Neuron (in vitro differentiated cells): ENCODE measurements at regions not wholly inside any gene's neighbourhood (a gene's known extent, or its start where the extent isn't known, plus 50 kb on each side); places are given as distances from the start of the nearest gene placed in this dataset.

Experiments
- H2AFZ ChIP-seq: one replicate; pipeline ENCODE4 v1.6.1; 2013; ENCODE audit warnings: low read depth, mild to moderate bottlenecking, inconsistent platforms, low read length, moderate library complexity
- H3K27me3 ChIP-seq: one replicate; pipeline ENCODE4 v1.6.1; 2013; ENCODE audit warnings: low read length; ENCODE audit not compliant: insufficient read depth
- H3K36me3 ChIP-seq: one replicate; pipeline ENCODE4 v1.6.1; 2013; ENCODE audit warnings: low read length; ENCODE audit not compliant: insufficient read depth
- H3K4me1 ChIP-seq: one replicate; pipeline ENCODE4 v1.6.1; 2013; ENCODE audit warnings: low read length; ENCODE audit not compliant: insufficient read depth
- H3K4me3 ChIP-seq: 2 replicates; pipeline ENCODE4 v1.5.1; 2013; ENCODE audit warnings: mild to moderate bottlenecking, low read length, moderate library complexity
- H3K9me3 ChIP-seq: one replicate; pipeline ENCODE4 v1.6.1; 2013; ENCODE audit warnings: low read length

GRCh38 chr2:66802877-66803276 is 368.0 kb downstream of the MEIS1 start:
- no peaks in the 10 kb centered on the region for H3K9me3 ChIP-seq
- no peak overlapping the region for H2AFZ ChIP-seq
- H3K4me3 ChIP-seq, result no peak overlapping the region
- H3K36me3 ChIP-seq, result no peaks in the 10 kb centered on the region
- no peaks in the 10 kb centered on the region for H3K27me3 ChIP-seq
- H3K4me1 ChIP-seq, result peaks cover 8% of the 10 kb centered on the region

GRCh38 chr2:66803726-66804125 is 368.8 kb downstream of the MEIS1 start:
- no peaks in the 10 kb centered on the region for H3K9me3 ChIP-seq
- H2AFZ ChIP-seq, result no peak overlapping the region
- H3K36me3 ChIP-seq, result no peaks in the 10 kb centered on the region
- peaks cover 8% of the 10 kb centered on the region for H3K4me1 ChIP-seq
- H3K27me3 ChIP-seq, result no peaks in the 10 kb centered on the region
- H3K4me3 ChIP-seq, result no peak overlapping the region

DNA sequence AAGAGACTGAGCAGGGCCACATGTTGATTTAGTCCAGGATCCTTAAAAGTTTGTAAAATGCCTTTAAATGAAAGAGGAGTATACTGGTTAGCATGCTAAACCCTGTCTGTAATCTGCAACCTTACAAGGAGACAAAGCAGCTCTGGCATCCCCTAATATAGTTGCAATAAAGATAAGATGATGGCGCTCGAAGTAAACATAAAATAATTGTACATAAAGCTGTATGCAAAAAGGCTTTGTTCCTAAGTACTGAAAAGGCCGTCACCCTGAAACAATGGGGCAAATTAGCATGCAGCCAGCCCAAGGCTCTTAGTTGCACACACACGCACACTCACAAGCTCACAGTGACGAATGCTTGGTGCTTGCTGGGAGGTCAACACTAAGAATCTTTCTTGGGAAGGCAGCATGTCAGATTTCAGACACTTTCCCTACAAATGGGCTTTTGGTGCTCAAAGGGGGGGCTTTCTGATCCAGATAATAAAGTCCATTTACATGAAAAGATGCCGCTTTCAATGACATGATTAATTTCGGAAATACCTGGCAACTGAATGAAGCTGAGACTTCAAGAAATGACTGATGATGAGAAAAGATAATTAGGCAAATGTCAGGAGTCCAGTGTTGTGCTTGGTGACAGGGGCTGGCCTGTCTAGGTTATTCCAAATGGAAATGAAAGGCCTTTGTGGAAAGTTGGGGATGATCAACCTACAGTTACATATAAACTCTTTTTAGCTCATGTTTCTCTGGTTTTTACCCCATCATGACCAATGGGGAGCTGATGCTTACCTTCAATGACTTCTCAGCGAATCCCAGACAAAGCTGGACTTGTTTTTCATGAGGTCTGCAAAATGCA is 370.3 kb downstream of the MEIS1 start:
- Histone ChIP-seq H2AFZ (no peak overlapping the region), H3K27me3 (no peaks in the 10 kb centered on the region), H3K4me3 (no peak overlapping the region), H3K9me3 (no peaks in the 10 kb centered on the region), H3K36me3 (no peaks in the 10 kb centered on the region), H3K4me1 (peaks cover 8% of the 10 kb centered on the region)

DNA sequence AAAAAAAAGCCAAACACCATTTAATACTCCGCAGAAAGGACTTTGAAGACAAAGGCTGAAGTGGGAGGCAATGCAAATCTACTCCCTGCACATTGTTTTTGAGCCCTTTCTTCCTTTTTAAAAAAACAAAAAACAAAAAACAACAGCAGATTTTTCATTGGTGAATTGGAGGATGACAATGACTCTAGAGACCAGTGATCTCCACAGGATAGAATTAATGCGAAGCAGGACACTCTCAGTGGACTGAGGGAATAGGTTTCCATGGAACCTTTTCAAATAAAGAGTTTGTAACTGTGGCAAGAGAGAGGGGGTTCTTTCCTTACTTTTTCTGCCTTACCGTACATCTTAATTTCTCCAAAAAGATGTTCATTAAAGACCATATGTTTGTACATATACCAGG is 371.0 kb downstream of the MEIS1 start:
- Histone ChIP-seq H3K27me3 (no peaks in the 10 kb centered on the region), H3K4me3 (no peak overlapping the region), H2AFZ (no peak overlapping the region), H3K9me3 (no peaks in the 10 kb centered on the region), H3K36me3 (no peaks in the 10 kb centered on the region), H3K4me1 (peaks cover 8% of the 10 kb centered on the region)

DNA sequence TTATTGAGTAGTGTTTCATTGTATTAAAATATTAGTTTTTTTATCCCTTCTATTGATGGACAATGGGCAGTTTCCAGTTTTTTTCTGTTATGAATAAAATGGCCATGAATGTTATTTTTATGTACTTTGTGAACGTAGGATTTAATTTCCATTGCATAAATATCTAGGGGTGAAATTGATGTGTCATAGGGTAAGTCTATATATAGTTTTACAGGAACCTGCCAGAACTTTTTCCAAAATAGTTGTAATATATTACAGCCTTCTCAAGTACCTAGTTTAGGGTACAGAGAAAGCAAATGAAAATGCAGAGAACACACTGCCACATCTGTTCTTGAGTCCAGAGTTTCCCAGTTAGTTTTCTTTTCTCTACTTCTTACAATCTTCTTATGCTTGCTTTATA is 378.6 kb downstream of the MEIS1 start:
- H3K4me3 ChIP-seq, result no peak overlapping the region
- H3K9me3 ChIP-seq, result no peaks in the 10 kb centered on the region
- no peak overlapping the region for H2AFZ ChIP-seq
- H3K36me3 ChIP-seq, result no peaks in the 10 kb centered on the region
- peaks cover 2% of the 10 kb centered on the region for H3K27me3 ChIP-seq
- no peaks in the 10 kb centered on the region for H3K4me1 ChIP-seq

DNA sequence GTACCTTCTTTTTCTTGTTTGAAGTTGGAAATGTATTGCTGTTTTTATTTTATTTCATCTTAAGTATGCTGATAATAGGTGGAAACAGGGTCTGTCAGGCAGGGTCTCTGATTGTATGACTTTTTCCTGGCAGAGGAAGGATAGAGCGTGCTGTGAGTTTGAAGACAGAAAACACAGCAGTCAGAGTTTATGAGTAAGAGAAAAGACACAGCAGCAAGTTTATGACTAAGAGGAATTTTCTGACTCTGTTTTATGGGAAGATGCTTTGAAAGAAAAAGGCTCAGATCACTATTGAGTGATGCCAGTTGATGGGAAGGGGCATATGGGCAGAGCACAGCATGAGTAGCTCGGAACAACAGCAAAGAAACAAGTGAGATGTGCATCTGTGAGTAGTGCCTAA is 379.1 kb downstream of the MEIS1 start:
- Histone ChIP-seq H3K4me1 (no peaks in the 10 kb centered on the region), H3K27me3 (peaks cover 2% of the 10 kb centered on the region), H3K36me3 (no peaks in the 10 kb centered on the region), H3K9me3 (no peaks in the 10 kb centered on the region), H3K4me3 (no peak overlapping the region), H2AFZ (no peak overlapping the region)

GRCh38 chr2:66814916-66815315 is 380.0 kb downstream of the MEIS1 start:
- no peak overlapping the region for H2AFZ ChIP-seq
- no peak overlapping the region for H3K4me3 ChIP-seq
- peaks cover 2% of the 10 kb centered on the region for H3K27me3 ChIP-seq
- H3K36me3 ChIP-seq, result no peaks in the 10 kb centered on the region
- H3K4me1 ChIP-seq, result no peaks in the 10 kb centered on the region
- no peaks in the 10 kb centered on the region for H3K9me3 ChIP-seq

GRCh38 chr2:66815886-66816285 is 381.0 kb downstream of the MEIS1 start:
- Histone ChIP-seq H3K36me3 (no peaks in the 10 kb centered on the region), H3K9me3 (no peaks in the 10 kb centered on the region), H2AFZ (no peak overlapping the region), H3K27me3 (peaks cover 2% of the 10 kb centered on the region), H3K4me3 (no peak overlapping the region), H3K4me1 (no peaks in the 10 kb centered on the region)

- H3K36me3 ChIP-seq, result no peaks in the 10 kb centered on the region
- H3K27me3 ChIP-seq, result no peaks in the 10 kb centered on the region
- no peak overlapping the region for H2AFZ ChIP-seq
- no peak overlapping the region for H3K4me3 ChIP-seq
- no peaks in the 10 kb centered on the region for H3K9me3 ChIP-seq
- H3K4me1 ChIP-seq, result no peaks in the 10 kb centered on the region
Measured at GRCh38 chr2:66821168-66821567, 386.2 kb downstream of the MEIS1 start.

- H3K9me3 ChIP-seq, result no peaks in the 10 kb centered on the region
- H3K4me1 ChIP-seq, result no peaks in the 10 kb centered on the region
- no peaks in the 10 kb centered on the region for H3K27me3 ChIP-seq
- H3K4me3 ChIP-seq, result no peak overlapping the region
- H3K36me3 ChIP-seq, result no peaks in the 10 kb centered on the region
- H2AFZ ChIP-seq, result no peak overlapping the region
Measured at GRCh38 chr2:66822186-66822585, 387.3 kb downstream of the MEIS1 start.

- Histone ChIP-seq H3K9me3 (no peaks in the 10 kb centered on the region), H3K36me3 (no peaks in the 10 kb centered on the region), H2AFZ (no peak overlapping the region), H3K27me3 (no peaks in the 10 kb centered on the region), H3K4me1 (no peaks in the 10 kb centered on the region), H3K4me3 (no peak overlapping the region)
Measured at GRCh38 chr2:66824926-66825325, 390.0 kb downstream of the MEIS1 start.

DNA sequence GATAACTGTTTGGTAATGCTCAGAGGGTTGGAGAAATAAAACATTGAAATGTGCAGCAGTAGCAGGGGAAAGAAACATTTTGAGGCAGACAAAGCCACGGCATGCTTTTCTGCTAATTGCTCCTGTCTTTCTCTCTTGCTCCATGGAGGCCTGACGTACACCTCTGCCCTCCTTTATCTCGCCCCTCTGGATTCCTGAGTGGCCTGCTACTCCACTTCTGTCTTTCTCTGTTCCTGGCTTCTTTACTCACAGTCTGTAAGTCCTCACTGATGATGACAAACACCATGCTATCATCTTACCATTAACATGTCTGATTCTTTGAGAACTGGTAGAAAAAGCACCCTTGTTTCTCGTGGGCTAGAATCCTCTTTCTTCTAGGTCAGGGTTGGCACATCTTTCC is 392.9 kb downstream of the MEIS1 start:
- Histone ChIP-seq H3K4me1 (no peaks in the 10 kb centered on the region), H3K4me3 (no peak overlapping the region), H3K9me3 (no peaks in the 10 kb centered on the region), H2AFZ (no peak overlapping the region), H3K36me3 (no peaks in the 10 kb centered on the region), H3K27me3 (no peaks in the 10 kb centered on the region)

GRCh38 chr2:66828876-66829275 is 394.0 kb downstream of the MEIS1 start:
- H3K9me3 ChIP-seq, result no peaks in the 10 kb centered on the region
- no peak overlapping the region for H3K4me3 ChIP-seq
- no peaks in the 10 kb centered on the region for H3K4me1 ChIP-seq
- H3K36me3 ChIP-seq, result no peaks in the 10 kb centered on the region
- no peak overlapping the region for H2AFZ ChIP-seq
- H3K27me3 ChIP-seq, result no peaks in the 10 kb centered on the region

GRCh38 chr2:66830881-66831280 is 396.0 kb downstream of the MEIS1 start:
- no peak overlapping the region for H2AFZ ChIP-seq
- H3K9me3 ChIP-seq, result no peaks in the 10 kb centered on the region
- H3K4me1 ChIP-seq, result no peaks in the 10 kb centered on the region
- no peak overlapping the region for H3K4me3 ChIP-seq
- no peaks in the 10 kb centered on the region for H3K36me3 ChIP-seq
- no peaks in the 10 kb centered on the region for H3K27me3 ChIP-seq
